Stimulated activated CD4-positive, alpha-beta T cell treated with anti-CD3 and anti-CD28 coated beads, Interleukin-2, amount 100 ng/mL, for 48 hours (primary cell): ENCODE measurements at regions not wholly inside any gene's neighbourhood (a gene's known extent, or its start where the extent isn't known, plus 50 kb on each side); places are given as distances from the start of the nearest gene placed in this dataset.

Source experiments
- DNase-seq, 2 donors: peaks; one replicate each; pipeline ENCODE4 v3.0.0-alpha.2; 2020

DNA sequence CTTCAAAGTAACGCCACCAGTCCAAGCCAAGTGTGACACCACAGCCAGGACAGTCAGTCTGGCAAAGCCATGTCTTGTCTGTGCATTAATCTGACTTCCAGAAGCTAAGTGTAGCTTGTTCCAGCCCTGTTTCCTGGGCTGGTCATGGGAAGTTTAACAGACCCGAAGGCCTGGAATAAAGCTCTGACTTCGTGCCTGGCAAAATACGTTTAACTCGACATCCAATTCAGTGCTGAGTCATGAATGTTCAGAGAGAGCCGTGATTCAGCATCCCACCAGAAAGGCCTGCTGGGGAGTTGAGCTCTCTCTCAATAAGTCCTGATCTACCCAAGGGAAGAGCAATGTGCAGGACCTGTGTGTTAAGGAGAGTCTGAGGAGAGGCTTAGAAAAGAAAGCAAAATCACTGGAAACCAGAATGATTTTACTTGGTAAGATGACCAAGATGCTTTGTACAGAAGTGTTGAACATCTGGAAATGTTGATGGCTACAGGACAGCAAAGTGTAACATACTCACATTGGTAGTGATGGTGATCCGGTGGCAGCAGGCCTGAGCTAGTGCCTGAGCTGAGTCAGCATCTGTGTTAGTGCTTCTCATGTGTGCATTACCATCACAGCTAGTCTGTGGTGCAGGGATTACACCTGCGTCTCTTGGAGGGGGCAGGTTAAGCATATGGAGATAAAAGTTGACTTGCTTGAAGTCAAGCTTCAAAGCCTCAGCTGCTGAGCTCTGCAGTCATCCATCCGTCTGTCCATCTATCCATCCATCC, 743.7 kb upstream of the HS6ST1 start:
- DNase-seq, result no peak

DNA sequence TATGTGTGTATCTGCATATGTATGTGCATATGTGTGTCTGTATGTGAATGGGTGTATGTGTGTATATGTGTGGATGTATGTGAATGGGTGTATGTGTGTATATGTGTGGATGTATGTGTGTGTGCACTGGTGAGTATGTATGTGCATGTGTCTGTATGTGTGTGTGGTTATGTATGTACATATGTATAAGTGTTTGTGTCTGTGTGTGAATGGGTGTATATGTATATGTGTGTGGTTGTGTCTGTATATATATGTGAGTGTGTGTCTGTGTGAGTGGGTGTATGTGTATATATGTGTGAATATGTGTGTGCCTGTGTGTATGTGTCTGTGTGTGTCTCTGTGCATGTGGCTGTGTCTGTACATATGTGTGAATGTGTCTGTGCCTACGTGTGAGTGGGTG, 748.4 kb upstream of the HS6ST1 start:
- no peak for DNase-seq

DNA sequence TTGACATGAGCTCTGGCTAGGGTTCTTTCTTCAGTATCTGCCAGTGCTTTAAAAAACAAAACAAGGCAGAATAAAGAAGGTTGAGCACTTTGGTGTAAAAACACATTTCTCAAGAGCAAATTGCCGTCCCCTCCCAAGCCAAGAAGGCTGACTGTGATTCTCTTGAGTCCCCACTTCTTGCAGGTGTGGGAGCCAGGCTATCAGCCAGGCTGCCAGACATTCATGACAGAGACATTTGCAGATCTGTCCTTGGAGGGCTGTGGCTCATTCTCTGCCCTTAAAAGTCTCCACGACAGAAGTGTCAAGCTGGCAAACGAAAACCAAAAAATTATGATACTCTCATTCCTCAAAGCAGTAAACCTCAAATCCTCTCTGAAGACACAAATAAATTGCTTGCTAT, 749.3 kb upstream of the HS6ST1 start:
- DNase-seq, result no peak

- DNase-seq, result no peak
Observed at GRCh38 chr2:129068543-129068942, 749.9 kb upstream of the HS6ST1 start.

- DNase-seq, result no peak
Observed at GRCh38 chr2:129069875-129070594, 751.4 kb upstream of the HS6ST1 start.

DNA sequence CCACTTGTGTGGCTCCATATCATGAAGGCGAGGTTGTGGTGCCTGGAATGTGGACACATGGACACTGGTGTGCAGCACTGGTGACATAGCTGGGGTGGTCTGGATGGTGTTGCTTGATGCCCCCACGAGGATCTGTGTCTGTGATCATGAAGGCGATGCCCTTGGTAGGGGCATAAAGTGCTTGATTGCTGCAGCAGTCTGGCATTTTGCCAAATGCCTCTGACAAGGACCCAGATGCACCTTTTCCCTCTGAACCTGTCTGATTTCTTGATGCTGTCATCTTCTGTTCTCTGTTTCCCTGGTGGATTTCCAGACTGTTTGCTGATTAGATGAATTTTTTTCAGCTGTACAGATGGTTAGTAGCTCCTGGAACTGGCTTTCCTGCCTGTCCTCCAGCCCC, 752.0 kb upstream of the HS6ST1 start:
- DNase-seq, result no peak

GRCh38 chr2:129071531-129071930, 752.9 kb upstream of the HS6ST1 start:
- no peak for DNase-seq

DNA sequence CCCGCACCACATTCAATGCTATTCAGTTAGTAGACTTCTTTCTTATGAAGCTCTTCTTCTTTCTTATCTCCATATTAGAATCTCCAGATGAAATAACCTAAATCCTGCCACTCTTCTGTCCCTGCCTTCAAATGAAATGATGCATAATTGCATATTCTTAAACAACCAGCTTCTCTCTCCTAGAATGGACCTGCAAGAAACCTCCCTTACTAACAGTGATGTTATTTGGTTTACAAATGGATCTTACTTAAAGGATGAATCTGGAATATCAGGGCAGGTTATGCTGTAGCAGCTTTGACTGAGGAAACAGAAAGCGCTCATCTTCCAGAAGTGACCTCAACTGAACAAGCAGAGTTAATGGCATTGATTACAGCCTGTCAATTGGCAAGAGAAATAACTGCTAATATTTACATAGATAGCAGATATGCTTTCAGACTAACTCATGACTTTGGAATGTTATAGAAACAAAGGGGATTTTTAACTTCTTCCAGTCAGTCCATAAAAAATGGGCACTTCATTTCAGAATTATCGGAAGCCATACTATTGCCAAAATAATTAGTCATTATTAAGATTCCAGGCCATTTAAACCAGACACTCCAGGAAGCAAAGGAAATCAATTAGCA, 755.7 kb upstream of the HS6ST1 start:
- DNase-seq, result no peak

DNA sequence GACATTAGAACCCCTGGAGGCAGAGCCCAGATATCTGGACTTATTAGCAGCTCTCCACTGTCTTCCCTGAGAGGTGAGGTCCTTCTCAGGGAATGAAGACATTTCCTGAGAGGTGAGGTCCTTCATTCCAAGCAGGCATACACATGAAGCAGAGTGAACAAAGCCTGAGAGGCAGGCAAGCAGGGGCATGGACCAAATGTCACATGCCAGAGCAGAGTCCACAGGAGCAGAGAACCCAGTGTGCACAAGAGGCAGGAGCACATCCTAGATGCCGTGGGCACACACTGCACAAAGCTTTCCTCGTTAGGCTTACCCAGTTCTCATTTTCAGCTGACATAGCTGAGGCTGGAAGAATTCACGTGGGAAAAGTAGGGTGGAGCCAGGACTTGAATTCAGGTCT, 759.9 kb upstream of the HS6ST1 start:
- DNase-seq, result no peak

DNA sequence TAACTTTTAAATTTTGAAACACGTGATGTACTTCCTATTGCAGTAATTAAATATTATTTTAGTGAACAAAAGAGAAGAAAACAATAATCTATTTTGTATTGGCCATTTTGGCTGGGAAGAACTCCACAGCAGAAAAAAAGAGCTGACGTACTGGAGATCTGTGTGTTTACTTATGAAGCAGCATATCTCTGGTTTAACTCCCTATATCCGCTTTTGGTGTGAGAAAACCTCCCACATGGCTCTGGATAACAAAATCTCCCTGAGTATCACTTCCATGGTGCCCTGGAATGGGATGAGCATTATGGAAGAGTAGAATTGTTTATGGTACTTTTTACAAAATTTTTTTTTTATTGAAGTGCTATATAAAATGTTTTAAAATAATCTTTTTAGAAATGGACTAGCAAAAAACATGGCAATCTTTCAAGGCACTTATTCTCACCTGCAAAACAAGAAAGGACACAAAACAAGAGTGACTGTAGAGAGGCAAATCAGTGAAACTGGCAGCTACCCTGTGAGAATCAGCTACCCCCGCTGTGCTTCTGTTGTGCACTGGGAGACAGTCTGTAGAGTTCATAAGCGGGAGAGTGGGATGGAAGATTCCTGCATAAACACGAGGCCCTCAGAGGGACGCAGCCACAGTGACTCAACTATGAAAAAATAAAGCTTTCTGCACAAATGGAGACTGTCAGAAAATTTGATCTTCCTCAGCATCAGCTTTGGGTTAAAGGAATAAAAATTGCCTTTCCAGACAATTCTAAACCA, 762.2 kb upstream of the HS6ST1 start:
- no peak for DNase-seq

DNA sequence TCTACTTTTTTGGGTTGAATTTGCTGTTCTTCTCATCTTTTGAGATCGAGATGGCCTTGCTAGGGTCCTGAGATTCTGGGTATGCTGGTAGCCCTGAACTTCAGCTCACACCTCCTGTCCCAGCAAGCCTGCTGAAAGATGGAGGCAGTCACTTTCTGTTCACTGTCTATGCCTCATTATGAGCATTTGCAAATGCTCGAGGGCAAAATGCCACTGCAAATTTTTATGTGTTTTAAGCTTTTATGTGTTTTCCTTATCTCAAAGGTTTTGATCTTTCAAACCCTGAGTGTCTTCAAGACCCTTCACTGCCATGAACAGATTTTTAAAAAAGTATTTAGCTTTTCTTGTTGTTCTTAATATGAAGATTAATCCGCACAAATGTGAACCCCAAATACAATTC, 766.7 kb upstream of the HS6ST1 start:
- DNase-seq, result no peak

GRCh38 chr2:129087133-129087813, 768.6 kb upstream of the HS6ST1 start:
- DNase-seq, result no peak

GRCh38 chr2:129091620-129092019, 773.0 kb upstream of the HS6ST1 start:
- no peak for DNase-seq

DNA sequence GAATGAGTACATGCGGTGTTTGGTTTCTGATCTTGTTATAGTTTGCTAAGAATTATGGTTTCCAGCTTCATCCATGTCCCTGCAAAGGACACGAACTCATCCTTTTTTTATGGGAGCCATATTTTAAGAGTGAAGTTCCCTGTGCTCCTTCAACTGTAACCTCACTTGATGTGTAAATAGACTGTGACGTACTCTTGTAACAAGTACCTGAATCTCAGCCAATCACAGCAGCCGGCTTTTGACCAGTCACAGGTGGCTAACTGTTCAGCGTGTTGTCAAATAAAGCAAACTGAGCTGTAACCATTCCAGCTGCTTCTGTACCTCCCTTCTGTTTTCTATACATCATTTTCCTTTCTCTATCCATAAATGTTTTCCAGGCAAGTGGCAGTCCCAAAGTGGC, 774.3 kb upstream of the HS6ST1 start:
- DNase-seq, result no peak

GRCh38 chr2:129101186-129101585, 782.5 kb upstream of the HS6ST1 start:
- no peak for DNase-seq

GRCh38 chr2:129103936-129104878, 785.5 kb upstream of the HS6ST1 start:
- DNase-seq, result no peak

- no peak for DNase-seq
Observed at GRCh38 chr2:129112181-129112580, 793.5 kb upstream of the HS6ST1 start.

DNA sequence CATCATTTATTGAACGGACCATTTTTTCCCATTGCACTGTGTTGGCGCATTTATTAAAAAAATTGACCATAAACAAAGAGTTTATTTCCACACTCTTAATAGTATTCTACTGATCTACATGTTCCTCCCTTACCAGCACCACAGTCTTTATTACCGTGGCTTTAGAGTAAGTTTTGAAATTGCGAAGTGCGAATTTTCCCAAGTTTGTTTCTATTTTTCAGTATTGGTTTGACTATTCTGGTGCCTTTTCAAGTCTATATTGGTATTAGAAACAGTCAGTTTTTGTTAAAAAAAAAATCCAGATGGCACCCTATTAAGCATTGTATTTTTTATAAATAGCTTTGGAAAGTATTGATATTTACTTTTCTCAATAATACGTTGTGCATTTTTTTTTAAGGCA, 795.1 kb upstream of the HS6ST1 start:
- no peak for DNase-seq

DNA sequence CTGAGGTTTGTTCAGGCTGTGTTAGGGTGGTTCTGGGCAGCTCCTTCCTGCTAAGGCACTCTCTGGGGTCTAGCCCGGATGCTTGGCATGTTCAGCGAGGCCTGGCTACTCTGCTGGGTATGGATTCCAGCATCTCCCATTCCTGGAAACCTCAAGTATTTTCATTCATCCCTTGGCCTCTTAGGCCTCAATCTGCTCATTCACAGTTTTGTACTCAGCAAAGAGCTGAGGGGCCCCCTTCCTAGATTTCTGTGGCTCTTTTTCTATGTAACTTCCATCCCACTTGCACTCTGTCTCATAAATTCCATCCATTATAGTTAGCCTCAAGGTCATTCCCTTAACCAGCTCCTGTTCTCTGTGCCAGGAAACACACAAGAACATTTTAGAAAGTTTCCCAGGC, 798.8 kb upstream of the HS6ST1 start:
- DNase-seq, result no peak

- DNase-seq, result no peak
Observed at GRCh38 chr2:129118296-129118695, 799.6 kb upstream of the HS6ST1 start.

DNA sequence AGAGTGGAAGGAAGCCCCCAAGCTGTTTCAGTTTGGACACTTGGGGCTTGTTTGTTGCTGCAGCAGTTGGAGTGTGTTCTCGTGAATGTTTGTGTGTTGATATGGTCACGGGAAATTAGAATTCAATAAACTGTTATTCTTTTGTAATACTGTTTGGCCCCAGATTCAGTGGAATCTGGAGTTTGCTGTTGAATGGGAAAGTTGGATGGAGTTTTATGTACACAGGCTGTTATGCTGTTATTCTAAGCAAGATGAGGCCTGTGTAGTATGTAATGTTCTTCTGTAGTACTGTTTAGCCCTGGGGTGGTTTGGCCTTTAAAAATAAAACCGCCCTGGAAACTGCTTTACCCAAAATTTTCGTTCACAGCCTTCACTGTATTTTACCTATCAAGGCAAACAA, 810.4 kb upstream of the HS6ST1 start:
- no peak for DNase-seq
